Stimulated activated CD4-positive, alpha-beta T cell treated with anti-CD3 and anti-CD28 coated beads, Interleukin-2, amount 100 ng/mL, for 24 hours (primary cell): ENCODE measurements at regions not wholly inside any gene's neighbourhood (a gene's known extent, or its start where the extent isn't known, plus 50 kb on each side); places are given as distances from the start of the nearest gene placed in this dataset.

Experiments
- DNase-seq, 2 donors: peaks; one replicate each; pipeline ENCODE4 v3.0.0-alpha.2; 2020

DNA sequence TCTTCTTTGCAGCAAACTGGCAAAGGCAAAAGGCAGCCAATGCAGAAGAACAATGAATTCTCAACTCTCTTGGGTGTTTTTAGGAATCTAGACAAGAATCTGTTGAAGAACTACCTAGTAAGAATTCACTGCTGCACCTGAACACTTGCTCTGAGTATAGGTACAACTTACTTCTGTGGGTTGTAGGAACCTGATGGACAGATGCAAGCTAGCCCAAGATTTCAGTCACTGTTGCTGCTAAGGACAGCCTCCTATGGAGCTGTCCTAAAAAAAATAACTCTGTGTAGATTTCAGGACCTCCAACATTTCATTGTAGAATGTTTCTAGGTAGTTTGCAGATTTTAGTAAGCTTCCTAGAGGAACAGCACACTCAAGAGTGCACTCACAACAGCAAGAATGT is 363.5 kb downstream of the CBLN2 start:
- DNase-seq, result no peak

DNA sequence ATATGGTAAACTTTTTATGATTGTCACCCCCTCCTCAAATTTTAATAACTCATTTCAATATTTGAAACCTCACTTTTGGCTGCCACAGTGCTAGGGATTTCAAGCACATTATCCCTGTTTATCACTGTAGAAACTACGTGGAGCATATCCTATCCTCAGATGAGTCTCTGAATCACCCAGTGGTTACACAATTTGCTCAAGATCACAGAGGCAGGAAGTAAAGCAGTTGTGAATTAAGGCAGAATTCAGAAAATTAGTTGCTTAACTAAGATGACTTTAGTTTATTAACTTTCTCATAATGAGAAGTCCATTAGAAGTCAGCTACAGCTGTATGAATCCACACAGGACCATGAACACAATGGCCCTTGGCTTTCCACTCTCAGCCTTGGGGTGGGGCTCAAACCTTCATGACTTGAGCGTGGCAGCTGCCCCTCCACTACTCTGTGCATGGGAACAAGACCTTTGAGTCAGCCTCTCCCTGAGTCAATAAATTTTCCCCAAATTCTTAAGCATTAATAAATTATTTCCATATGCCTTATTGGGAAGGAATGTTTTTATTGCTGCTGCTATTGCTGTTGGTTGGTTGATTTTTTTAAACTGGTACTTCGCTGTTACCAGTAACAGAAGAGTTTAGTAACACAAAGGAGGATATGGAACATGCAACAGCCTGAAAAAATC is 369.0 kb downstream of the CBLN2 start:
- no peak for DNase-seq

DNA sequence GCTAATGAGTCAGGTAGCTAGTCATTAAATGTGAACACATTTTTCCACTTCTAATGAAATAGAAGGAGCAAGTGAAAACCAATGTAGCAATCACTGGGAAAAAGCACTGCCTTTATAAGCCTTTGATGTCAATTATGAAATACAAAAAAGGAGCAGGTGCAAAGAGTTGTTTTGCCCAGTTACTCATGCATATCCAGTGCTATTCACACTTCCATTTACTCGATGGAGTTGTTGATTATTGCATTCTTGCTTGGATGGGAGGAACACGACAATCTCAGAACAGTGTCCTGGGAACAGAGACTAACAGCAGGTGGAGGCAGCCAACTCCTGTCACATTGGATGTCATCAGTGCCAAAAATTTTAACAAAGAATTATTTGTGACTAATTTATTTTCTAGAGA is 372.5 kb downstream of the CBLN2 start:
- DNase-seq, result no peak

DNA sequence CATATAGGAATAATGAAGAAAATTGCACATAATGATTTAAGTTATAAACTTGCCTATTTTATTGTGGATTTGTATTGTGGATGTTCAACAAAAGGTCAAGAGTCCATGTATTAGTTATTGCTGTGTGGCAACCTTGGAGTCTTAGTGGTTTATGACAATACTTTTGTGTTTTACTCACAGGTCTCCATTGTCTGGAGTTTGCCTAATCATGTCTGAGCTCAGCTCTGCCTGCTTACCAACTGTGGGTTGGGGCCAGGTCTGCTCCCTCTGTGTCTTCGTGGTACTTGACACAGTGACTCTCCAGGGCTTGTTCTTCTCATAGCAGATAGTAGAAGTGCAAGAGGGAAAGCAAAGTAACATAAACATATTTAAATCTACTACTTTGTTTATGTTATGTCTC is 382.5 kb downstream of the CBLN2 start:
- no peak for DNase-seq

DNA sequence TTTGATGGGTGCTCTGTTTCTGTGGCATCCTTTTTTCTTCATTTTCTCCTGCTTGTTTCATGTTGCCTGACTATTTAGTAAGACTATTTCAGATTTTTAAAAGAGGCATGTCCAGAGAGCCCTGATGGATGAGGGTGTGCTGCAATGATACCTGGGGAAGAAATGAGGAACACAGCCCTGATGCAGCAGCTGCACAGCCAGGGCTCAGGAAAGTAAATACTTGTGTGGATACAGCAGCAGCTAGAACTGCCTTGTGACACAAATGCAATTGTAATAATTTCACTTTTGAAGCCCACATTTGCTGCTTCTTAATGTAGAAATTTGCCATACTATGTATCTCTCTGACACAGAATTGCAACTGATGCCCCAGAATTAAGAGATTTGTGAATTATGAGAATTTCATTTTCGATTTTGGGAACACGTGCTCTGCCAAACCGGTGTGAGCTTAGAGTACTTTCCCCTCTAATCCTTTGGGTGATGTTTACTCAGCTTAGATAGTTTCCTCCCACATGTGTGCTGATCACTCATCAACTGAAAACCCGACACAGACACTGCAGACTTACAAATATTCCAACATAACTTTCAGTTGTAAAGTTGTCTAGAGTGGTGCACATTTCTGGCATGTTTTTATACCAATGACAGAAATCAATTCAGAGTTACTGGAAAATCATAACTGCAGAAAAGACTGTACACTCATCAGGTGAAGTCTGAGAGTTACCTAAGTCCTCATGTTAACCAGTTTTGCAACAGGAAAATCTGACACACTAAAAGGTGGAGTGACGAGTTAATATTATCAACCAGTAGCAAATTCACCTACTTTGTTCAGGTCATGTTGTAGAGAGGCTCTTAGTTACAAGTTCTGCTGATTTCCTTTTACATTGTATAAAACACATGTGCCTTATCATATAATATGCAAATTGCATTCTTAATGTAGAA is 383.4 kb downstream of the CBLN2 start:
- no peak for DNase-seq

DNA sequence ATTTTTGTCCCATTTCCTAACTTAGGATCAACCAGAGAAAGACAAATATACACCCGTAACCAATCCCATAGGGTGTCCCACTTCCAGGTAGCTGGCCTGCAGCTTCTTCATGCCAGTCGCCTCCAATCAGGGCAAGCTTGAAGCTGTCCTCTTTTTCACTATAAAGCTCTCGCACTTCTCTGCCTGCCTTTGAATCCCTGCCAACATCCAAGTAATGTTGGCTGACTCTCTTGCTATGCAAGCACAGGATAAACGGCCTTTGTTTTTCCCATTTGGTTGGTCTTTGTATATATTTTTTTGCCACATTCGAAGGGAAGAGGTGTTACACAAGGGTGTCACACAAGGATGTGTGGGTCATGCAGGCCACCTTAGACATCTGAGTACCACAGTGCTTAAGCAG is 388.8 kb downstream of the CBLN2 start:
- DNase-seq, result no peak

DNA sequence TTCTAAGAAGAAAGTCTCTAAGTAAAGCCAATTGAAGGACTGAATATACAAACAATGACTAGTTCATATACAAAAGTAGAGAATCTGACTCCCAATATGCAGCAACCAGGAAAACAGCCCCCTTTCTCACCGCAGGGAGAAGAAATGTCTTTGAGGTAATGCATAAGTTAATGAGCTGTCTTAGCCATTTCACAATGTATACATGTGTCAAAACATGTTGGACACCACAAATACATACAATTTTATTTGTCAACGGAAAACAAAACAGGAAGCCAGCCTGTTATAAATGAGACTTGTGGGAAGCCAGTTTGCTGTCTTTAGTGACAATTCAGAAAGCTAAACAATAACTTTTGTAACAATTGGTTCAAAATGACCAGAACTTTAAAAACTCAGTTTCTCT is 389.2 kb downstream of the CBLN2 start:
- DNase-seq, result no peak

DNA sequence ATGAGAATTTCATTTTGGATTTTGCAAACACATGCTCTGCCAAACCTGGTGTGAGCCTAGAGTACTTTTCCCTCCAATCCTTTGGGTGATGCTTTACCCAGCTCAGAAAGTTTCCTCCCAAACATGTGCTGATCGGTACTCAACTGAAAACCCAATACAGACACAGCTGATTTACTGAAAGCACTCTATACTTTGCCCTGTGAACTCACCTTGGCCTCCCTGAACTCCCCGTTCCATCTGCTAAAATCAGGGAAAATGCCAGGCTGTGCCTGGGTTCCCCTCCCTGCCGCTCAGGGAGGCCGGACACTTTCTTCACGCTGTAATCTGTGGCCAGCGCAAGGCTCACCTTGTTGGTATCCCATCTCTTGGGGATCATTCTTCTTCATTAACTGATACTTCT is 391.2 kb downstream of the CBLN2 start:
- DNase-seq, result no peak

DNA sequence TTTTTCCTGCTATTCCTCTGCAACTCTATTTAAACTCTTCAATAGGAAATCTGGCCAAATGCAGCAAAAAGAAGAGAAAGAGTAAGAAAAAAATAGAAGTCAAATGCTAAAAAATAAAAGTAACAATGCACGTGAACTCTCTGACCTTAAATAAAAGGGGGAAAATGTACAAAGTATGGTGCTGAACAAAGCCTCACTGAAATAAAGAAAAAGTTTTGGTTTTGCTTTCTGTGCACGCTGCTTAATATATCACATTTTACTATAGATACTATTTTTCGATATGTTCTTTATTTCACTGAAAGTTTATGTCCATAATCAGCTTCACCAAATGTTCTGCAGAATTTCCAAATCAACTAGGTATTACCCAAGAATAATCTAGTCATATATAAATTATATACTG is 396.3 kb downstream of the CBLN2 start:
- DNase-seq, result no peak

DNA sequence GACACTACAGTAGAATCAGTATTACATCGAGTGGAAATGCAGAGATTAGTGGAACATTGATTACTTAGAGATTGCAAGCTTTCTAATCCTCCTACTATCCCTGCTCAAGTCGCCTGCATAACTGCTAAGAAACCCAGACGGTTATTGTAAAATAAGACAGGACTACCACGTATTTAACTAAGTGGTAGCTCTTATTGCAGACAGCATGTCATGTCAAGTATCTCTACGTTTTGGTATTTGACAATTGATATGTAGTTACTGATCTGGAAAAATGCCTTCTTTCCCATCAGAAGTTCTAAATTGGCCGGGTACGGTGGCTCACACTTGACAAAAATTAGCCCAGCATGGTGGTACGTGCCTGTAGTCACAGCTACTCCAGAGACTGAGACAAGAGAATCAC is 404.1 kb downstream of the CBLN2 start:
- no peak for DNase-seq

DNA sequence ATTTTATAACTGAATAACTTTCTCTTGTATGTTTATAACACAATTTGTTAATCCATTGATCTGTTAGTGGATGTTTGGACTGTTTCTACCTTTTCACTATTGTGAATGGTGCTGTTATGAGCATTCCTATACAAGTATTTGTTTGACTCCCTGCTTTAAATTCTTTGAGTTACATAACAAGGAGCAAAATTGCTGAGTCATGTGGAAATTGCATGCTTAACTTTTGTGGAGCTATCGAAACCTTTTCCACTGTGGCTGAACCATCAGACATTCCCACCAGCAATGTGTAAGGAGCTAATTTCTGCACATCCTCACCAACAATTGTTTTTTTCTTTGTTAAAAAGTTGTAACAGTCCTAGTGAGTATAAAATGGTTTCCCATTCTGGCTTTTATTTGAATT is 415.5 kb downstream of the CBLN2 start:
- no peak for DNase-seq

DNA sequence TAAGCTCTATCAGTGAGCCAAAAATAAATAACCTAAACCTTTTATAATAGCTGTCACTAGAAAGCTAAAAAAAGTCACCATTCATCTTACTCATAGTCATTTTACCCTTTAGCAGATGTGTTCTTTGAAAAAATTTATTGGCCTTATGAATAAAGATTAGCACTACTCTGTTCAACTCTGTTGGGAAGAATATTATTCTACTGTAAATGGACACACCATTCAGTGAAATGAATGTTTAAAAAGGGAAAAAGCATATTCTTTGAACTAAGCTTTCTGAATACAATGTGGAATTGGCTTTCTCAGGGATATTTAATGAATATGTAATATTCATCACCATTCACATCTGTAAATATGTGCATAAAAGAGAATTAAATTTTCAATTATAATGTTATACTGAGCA is 422.0 kb downstream of the CBLN2 start:
- no peak for DNase-seq

DNA sequence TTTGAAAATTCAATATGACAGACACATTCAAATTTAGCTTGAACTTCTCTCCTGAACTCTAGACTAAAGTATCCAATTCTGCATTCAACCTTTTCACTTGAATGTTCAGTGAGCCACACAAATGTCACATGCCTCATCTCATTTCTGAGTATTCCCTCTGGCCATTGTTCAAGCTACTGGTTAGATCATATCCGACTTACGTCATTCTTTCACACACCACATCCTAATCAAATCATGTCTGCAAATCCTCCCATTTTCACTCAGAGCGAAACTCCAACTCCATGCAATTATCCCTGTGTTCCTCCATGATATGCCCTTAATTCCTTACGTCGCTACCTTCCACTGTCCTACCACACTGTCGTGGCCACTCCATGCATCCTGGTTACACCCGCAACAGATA is 425.1 kb downstream of the CBLN2 start:
- no peak for DNase-seq

DNA sequence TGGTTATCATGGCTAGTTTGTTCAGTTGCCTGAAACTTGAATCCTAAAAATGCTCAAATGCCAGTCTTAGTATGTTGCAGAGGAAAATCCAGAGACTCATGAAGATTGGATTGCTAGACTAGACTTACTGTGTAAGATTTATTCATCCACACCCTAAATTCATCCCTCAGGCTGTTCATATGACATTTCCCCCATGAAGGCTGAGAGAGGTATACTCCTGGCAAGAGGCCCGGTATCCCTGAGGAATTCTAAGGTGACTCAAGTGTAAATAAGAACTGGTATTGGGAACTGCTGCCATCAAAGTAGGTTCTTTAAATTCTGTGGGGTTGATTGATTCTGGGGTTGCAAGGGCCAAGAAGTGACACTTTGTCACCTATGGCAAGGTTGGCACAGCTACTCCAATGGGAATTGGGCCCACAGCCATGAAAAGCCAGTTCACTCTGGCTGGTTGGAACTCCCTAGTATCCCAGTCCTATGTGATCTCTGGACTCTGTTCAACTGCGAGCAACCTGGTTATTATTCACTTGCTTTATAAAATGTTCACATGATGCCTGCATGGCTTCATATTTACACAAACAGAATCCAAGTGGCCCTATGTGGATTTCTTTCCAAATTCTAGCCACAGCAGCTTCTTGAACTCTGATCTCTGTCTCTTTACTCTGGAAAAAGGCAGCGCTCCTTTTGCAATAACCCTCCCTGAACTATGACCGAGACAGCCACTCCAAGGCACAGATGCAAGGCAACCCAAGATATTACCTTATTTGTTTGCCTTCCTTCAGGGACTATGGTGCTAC is 429.1 kb downstream of the CBLN2 start:
- DNase-seq, result no peak

DNA sequence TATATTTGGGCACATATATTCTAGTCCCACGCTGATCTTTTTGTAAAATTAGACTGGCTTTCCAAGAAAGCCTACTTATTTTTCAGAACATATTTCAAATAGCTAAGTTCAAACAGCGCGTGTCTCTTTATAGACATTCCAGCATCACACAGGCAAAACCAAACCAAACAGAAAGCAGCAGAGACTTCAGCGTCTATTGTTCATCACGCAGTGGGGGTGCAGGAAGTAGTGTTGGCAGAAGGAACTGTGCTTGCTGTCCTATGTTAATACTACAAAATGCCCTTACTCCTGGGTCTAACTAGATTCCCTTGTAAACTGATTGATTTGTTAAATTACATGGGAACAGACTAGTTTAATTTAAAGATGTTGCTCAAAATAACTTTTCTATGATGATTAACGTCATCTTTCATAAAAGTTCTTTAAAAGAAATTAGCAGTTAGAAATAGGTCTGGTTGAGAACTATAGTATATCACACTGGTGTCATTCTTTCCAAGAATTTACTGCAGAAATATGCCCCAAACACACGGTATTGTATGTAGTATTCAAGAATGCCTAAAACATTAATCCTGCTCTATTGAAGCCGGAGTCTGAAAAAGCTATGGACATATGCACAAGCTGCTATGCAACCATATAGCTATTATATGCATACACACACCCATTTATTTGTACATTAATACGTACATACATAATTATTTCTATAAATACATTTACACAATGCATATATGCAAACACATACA is 436.3 kb downstream of the CBLN2 start:
- no peak for DNase-seq

DNA sequence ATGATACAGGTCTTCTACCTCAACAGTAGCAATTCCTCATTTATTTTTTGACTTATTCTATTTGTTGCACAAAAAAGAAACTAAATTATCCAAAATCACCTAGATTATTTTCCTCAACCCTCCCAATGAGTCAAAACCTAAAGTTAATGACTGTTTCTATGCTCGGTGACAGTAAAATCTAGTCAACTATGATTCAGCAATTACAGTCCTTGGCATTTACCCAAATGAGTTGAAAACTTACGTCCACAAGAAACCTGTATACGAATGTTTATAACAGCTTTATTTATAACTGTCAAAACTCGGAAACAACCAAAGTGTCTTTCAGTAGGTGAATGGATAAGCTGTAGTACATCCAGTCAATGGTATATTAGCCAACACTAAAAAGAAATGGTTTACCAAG is 439.3 kb downstream of the CBLN2 start:
- DNase-seq, result no peak

DNA sequence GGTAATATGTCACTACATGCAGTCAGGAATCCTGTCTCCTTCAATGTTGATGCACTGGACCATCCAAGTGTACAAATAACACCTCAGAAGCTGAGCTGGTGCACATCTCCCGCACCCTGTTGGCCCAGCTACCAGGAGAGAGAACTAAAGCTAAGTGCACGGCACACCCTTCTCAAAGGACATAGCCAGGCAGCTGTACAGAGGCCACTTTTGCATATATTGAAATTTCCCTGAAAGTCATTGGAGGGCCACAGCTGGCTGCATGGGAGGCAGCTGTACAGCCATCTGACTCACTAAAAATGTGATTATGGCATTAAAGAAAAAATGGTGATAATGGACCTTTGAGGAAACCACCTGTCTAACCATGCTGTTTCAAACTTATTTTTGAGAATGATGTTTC is 441.7 kb downstream of the CBLN2 start:
- no peak for DNase-seq

DNA sequence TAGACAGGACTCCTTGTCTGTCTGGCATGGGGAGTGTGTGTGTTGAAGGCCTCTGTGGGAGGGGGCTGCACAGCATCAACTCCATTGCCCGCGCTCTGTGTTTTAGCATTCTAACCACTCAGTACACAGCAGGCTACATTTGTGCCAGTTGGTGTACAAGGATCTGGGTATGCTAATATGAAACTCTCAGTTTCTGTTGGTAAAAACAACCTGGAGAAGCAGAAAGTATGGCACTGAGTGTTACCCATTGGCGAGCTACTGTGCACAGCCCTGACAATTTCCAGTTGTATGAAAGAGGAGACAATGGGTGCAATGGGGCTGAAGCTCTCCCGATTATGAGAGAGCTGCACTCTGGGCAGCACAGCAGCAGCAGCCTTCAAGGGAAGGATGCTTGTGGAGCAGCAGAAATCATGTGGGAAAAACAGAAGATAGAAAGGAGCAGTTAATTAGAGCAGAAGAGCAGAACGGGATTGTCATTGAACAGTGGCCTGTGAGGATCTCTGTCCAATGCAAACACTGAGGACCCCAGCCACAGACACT is 443.6 kb downstream of the CBLN2 start:
- DNase-seq, result no peak

DNA sequence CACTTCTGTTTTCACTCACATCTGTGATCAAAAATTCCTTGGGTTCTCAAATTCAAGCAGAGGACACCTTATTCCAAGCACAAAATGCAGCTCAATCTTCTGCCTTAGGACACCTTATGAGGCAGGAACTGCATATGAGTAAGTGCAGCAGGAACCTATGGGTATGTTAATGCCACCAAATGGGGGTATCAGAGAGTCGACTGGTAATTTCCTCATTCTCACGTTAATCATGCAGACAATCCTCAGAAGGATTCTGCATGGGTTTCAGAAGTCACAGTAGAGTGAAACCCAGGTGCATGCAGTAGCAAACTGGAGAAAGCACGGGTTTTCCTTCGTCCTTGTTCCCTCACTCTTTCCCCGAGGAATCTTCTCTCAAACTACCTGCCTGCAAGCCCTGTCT is 452.8 kb downstream of the CBLN2 start:
- no peak for DNase-seq

DNA sequence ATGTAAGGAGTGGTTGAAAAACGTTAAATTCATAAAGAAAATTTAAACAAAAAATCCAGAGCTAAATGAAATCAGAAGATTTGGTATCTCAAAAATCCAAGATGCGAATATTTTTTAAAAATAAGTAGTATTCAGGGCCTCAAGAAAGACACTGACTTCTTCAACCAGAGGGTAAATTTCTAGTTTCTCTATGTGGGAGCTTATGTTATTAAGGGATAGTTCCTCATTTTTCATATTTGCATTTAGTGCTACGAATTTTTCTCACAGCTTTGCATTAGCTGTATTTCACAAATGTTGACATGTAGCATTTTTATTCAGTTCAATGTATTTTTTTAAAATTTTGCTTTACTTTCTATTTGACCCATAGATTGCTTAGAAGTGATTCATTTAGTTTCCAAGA is 454.7 kb downstream of the CBLN2 start:
- no peak for DNase-seq

DNA sequence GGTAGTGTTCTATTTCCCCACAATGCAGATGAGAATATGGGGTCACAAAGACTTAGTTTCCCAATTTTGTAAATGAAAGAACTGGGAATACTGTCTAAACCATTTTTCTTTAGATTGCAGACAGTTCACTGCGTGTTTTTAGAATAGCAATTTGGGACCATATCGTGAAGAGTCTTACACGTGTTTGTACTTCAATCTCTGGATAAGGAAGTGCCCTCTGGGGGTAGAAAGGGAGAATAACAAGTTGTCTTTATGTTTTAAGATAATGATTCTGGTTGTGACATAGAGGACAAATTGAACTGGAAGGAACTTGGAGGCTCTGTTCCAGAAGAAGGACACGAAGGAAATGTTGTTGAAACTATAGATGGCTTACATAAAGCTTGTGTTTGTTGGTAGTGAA is 457.7 kb downstream of the CBLN2 start:
- DNase-seq, result no peak

DNA sequence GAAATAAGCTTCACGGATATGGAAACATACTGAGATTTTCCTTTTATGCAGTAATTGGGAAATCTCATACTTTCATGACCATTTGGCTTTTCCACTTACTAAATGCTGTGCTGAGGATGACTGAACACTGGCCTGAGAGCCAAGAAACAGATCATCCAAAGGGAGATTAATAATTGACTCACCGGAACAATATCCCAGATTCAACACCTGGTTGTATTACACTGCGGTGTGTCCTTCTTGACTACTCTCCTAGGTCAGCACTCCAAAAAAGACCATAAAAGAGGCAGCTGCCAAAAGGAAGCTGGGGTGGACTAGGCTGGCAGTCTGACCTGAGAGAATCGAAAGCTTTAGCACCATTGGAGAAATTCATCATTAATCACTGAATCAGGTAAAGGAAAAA is 469.1 kb downstream of the CBLN2 start:
- no peak for DNase-seq

DNA sequence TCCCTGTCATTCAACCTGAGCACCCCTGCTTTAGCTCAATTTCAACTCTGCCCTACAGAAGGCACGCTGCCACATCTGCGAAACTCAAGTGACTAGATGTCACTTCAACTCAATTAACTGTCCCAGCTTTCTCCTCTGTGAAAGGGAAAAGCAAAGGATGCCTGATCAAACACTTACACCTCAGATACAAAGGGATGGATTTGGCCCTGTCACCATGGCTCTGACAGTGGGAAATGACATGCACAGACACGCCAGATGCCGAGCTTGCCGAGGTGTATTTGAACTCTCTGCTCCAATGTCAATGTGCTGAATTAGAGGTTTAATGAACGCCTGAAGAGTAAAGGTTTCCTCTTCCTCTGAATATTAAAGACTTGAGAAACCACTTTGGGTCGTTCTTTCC is 481.1 kb downstream of the CBLN2 start:
- no peak for DNase-seq
